ENCODE measurements at regions not wholly inside any gene's neighbourhood (a gene's known extent, or its start where the extent isn't known, plus 50 kb on each side); places are given as distances from the start of the nearest gene placed in this dataset.
"Not testable (repeated sequence)": the region's sequence is repeated elsewhere in the genome, so short reads cannot be mapped to it uniquely, and the experiment has no call there.

DNA sequence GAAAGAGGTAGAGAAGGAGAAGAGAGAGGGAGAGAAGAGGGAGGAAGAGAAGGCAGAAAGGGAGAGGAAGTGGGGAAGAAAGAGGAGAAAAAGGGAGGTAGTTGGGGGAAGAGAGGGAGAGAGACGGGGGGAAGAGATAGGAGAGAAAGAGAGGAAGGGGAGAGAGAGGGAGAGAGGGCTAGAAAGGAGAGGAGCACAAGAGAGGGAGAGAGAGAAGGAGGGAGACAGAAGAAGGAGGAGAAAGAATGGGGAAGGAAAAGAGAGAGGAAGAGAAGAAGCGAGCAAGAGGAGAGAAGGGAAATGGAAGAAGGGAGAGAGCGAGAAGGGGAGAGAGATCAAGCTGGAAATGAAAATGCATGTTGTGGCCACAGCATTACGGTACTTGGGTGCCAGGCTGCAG is 1368.4 kb upstream of the TMEM132C start:
- DNase-seq (ENCODE audit: low read depth in 2 of 2) = no peak

GRCh38 chr12:126899926-126900792 is 1366.8 kb upstream of the TMEM132C start:
- no peak for DNase-seq (ENCODE audit: low read depth in 2 of 2)

DNA sequence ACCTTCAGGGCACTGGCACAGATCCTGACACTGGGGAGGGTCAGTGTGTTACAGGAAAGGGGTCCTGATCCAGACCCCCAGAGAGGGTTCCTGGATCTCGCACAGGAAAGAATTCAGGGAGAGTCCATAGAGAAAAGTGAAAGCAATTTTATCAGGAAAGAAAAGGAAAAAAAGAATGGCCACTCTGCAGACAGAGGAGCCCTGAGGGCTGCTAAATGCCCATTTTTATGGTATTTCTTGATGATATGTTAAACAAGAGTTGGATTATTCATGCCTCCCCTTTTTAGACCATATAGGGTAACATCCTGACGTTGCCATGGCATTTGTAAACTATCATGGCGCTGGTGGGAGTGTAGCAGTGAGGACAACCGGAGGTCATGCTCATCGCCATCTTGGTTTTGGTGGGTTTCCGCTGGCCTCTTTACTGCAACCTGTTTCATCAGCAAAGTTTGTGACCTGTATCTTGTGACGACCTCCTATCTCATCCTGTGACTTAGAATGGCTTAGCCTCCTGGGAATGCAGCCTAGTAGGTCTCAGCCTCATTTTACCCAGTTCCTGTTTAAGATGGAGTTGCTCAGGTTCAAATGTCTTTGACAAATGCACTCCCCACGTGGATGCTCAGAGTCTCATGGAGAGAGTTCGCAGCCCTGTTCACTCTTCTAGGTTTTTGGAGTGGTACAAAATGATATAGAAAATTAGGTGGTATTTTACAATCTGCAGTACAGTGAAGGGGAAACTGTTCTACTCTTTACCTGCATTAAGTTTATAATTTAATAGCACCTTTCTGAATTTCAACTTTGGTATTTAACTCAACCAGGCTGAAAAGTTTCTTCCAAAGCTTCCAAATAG is 1363.7 kb upstream of the TMEM132C start:
- no peak for DNase-seq (ENCODE audit: low read depth in 2 of 2)

DNA sequence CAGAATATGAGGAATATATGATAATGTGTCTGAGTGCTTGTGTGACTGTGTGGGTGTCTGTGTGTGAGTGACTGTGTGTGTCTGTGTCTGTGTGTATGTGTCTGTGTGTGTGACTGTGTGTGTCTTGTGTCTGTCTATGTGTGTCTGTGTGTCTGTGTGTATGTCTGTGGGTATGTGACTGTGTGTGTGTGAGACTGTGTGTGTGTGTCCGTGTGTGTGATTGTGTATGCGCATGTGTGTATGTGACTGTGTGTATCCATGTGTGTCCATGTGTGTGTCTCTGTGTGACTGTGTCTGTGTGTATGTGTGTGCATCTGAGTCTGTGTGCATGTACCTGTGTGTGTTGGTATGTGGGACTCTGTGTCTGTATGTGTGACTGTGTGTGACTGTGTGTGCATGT is 1361.2 kb upstream of the TMEM132C start:
- no peak for DNase-seq (ENCODE audit: low read depth in 2 of 2)

GRCh38 chr12:126907900-126908764 is 1358.8 kb upstream of the TMEM132C start:
- no peak for DNase-seq (ENCODE audit: low read depth in 2 of 2)

GRCh38 chr12:126908765-126909142 is 1358.2 kb upstream of the TMEM132C start:
- no peak for DNase-seq (ENCODE audit: low read depth in 2 of 2)

- DNase-seq (ENCODE audit: low read depth in 2 of 2) = no peak
Observed at GRCh38 chr12:126910570-126910969, 1356.4 kb upstream of the TMEM132C start.

- no peak for DNase-seq (ENCODE audit: low read depth in 2 of 2)
Observed at GRCh38 chr12:126912111-126912510, 1354.9 kb upstream of the TMEM132C start.

DNA sequence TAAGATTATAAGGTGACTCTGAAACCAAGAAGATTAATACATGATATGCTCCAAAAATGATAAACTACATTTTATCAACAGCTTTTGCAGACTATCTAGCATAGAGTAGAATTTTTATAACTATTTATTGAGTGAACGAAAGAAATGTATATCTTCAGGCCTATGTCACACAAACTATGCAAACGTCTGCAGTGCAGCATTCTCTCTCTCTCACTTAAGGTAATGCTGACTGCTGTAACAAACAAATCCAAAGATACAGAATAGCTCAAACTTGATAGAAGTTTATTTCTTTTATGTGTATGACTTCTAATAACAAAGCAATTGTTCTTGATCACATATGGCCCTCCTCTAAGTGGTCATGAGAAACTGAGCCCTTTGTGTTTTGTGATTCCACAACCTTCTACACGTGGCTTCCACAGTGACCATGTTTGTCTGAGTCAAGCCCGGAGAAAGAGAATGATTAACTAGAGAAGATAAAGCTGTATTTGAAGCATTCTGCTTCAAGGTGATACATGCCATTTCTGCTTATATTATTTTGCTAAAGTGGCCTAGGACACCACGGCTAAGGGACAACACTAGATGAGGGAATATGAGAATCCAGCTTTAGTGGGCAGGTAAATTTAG is 1352.7 kb upstream of the TMEM132C start:
- no peak for DNase-seq (ENCODE audit: low read depth in 2 of 2)

DNA sequence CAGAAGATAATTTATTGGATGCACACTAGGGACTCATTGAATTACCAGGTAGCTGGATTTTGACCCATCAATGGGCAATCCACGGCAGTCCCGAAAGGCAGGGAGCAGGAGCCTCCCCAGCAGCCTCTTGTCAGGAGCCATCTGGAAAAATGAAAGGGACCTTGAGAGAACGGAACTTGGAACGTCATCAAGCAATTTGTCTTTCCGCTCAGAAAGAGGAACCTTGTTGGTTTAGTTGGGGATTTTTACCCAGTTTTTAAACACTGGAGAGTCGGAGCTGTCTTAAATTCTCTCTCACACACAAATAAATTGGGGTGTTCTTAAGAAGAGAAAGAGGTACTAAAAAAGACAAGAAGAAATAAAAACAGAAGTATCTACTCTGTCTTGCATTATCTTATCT is 1351.7 kb upstream of the TMEM132C start:
- DNase-seq (ENCODE audit: low read depth in 2 of 2) = no peak

GRCh38 chr12:126926023-126926594 is 1340.9 kb upstream of the TMEM132C start:
- DNase-seq (ENCODE audit: low read depth in 2 of 2) = no peak

- DNase-seq (ENCODE audit: low read depth in 2 of 2) = no peak
Observed at GRCh38 chr12:126930234-126930633, 1336.7 kb upstream of the TMEM132C start.

GRCh38 chr12:126932156-126932555 is 1334.8 kb upstream of the TMEM132C start:
- DNase-seq (ENCODE audit: low read depth in 2 of 2) = no peak

DNA sequence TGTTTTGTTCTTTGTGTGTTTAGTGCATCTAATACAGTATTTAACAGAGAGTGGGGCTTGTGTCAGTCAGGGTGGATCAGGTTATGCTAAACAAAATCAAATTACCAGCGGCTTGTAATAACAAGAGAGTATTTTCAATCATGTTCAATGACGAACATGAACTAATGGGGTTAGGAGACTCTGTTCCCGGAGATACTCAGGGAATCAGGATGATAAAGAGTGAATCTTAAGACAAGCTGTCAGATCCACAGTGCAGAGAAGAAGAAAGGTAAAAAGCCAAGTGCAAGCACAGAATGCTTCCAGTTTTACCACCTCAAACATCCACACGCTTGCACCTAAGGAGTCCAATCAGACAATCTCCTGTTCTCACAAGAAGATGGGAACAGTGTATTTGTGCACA is 1331.5 kb upstream of the TMEM132C start:
- no peak for DNase-seq (ENCODE audit: low read depth in 2 of 2)

- no peak for DNase-seq (ENCODE audit: low read depth in 2 of 2)
Observed at GRCh38 chr12:126936181-126936851, 1330.7 kb upstream of the TMEM132C start.

DNA sequence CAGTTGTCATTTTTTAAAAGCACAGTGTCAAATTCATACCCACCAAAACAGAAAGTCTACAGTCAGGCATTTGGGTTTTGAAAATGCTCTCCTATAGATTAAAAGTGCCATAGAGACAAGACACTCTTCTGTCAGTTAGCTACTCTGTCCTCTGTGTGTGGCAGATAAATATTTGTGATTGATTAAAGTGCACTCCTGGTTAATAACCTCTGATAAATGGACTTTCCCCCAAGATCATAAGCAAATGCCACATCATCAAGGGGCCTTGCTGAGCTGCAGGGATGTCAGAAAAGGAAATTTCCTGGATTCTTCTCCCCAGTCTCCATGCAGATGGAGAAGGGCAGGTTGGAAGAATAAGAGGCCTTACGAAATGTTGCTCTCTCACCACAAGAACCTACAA is 1329.5 kb upstream of the TMEM132C start:
- no peak for DNase-seq (ENCODE audit: low read depth in 2 of 2)

DNA sequence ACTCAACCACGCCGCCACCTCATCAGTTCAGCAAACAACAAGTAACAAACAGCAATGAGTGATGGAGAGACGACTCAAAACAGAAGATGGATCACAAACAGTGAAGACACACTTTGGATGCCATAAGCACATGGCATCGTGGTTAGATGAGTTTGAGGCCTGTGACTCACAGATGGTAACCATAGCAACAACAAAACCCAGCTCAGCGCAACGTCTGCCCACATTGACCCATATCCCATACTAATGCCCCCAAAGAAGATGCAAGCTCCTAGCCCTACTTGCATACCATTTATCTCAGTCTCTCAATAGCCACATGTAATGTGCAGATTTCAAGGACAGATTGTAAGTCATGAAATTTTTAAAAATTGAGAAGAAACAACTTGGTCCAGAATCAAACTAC is 1322.3 kb upstream of the TMEM132C start:
- no peak for DNase-seq (ENCODE audit: low read depth in 2 of 2)

GRCh38 chr12:126946958-126947357 is 1320.0 kb upstream of the TMEM132C start:
- not testable (repeated sequence) for DNase-seq (ENCODE audit: low read depth in 2 of 2)

DNA sequence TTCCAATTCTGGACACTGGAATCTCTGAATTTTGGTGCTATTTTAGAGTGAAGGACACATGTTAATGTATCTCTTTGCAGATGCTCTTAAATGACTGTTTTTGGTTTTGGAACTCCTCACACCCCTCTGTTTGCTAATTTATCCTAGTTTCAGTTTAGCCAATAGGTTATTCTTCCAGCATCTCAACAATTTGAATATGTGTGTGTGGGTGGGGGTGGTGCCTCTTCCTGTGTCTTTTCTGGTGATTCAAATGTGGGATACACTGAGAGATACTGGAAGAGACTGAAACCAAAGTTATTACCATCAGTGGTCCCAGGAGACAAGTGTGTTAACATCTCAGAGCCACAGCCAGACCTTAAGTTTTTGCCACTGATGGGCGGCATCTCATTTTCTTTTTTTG is 1317.4 kb upstream of the TMEM132C start:
- no peak for DNase-seq (ENCODE audit: low read depth in 2 of 2)

DNA sequence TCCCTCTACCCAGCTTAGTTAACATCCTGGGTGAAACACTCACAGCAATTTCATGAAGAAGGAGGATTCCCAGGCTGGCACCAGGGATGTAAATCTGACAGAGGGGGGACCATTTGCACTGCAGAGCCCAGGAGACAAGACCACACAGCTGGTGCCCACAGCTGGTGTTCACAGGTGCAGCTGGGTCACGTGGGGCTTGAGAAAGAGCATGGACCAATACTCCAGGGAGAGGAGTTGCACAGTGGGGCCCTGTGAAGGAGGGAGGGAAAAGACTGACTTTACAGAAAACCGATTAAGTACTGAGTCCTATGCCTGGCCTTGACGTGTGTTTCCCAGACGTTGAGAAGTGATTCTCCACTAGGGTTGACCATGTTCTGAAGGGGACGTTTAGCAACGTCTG is 1316.7 kb upstream of the TMEM132C start:
- no peak for DNase-seq (ENCODE audit: low read depth in 2 of 2)
